GM12892 (cell line): ENCODE measurements at regions not wholly inside any gene's neighbourhood (a gene's known extent, or its start where the extent isn't known, plus 50 kb on each side); places are given as distances from the start of the nearest gene placed in this dataset.

Source experiments
- DNase-seq: peaks from one replicate; pipeline ENCODE4 v3.0.0; 2011; ENCODE audit not compliant: insufficient read length
- FAIRE-seq: peaks from 2 replicates; lab custom pipeline; 2011; peaks lifted over from hg19 to GRCh38; lab: Jason Lieb, UNC
- POLR2A ChIP-seq: IDR thresholded peaks from 2 replicates; pipeline ENCODE4 v1.6.1; 2011; ENCODE audit warnings: low read depth, low read length, control low read depth
- POLR2AphosphoS5 ChIP-seq: IDR thresholded peaks from 2 replicates; pipeline ENCODE4 v1.6.1; 2011; ENCODE audit warnings: low read depth, low read length, control low read depth
- TAF1 ChIP-seq: IDR thresholded peaks from 2 replicates; pipeline ENCODE4 v1.6.1; 2011; ENCODE audit warnings: low read depth, mild to moderate bottlenecking, control low read depth, low read length, borderline replicate concordance

- no peak for DNase-seq
- FAIRE-seq = no peak
- no peak for TF ChIP-seq TAF1
These were observed 55.3 kb upstream of the TGIF1 start for GRCh38 chr18:3394648-3395047.

DNA sequence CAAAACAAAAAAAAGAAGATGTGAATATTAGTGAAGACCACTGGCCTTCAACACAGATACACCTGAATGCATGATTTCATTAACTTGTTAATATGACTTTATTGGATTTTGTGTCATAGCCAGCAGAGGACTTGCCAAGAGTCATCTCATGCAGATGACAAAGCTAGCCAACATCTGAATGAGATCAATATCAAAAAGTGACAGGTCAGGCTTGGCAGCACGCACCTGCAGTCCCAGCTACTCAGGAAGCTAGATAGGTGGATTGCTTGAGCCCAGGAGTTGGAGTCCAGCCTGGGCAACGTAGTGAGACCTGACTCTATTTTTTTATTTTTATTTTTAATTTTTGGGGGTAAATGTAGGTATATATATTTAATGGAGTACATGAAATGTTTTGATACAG lies 54.5 kb upstream of the TGIF1 start:
- FAIRE-seq (no peak), DNase-seq (no peak)
- no peak for TF ChIP-seq POLR2A
- TF ChIP-seq POLR2AphosphoS5 = no peak
- no peak for TF ChIP-seq TAF1

GRCh38 chr18:3397031-3397750 lies 52.8 kb upstream of the TGIF1 start:
- no peak for FAIRE-seq
- DNase-seq = no peak
- TF ChIP-seq POLR2A = no peak
- no peak for TF ChIP-seq TAF1
- TF ChIP-seq POLR2AphosphoS5 = no peak

GRCh38 chr18:3397786-3398185 lies 52.2 kb upstream of the TGIF1 start:
- FAIRE-seq (no peak), DNase-seq (no peak)
- no peak for TF ChIP-seq POLR2AphosphoS5
- TF ChIP-seq POLR2A = no peak
- no peak for TF ChIP-seq TAF1
